Keratinocyte (primary cell): ENCODE measurements at regions not wholly inside any gene's neighbourhood (a gene's known extent, or its start where the extent isn't known, plus 50 kb on each side); places are given as distances from the start of the nearest gene placed in this dataset.

Experiments
- DNase-seq: peaks from one replicate; pipeline ENCODE4 v3.0.0-alpha.2; 2011; ENCODE audit warnings: low read depth, missing footprints, low spot score
- FAIRE-seq: peaks from 2 replicates; lab custom pipeline; 2011; peaks lifted over from hg19 to GRCh38; lab: Jason Lieb, UNC
- H2AFZ ChIP-seq: 2 replicates; pipeline ENCODE4 v1.6.0; 2012; ENCODE audit warnings: low read length, control low read depth, inconsistent platforms; ENCODE audit not compliant: control insufficient read depth
- H3K27ac ChIP-seq: 2 replicates; pipeline ENCODE4 v1.5.1; 2011; ENCODE audit warnings: low read length; ENCODE audit not compliant: control insufficient read depth, insufficient read depth
- H3K27me3 ChIP-seq: 3 replicates; pipeline ENCODE4 v1.6.0; 2011; ENCODE audit warnings: low read length; ENCODE audit not compliant: control insufficient read depth, insufficient read depth; ENCODE audit errors: extremely low read depth
- H3K36me3 ChIP-seq, 2 experiments: 2 replicates in 1 of 2; 3 replicates in 1 of 2; pipeline ENCODE4 v1.5.1; 2011; ENCODE audit warnings: low read length in 2 of 2, mild to moderate bottlenecking in 1 of 2; ENCODE audit not compliant: control insufficient read depth in 2 of 2, insufficient read depth in 2 of 2; ENCODE audit errors: extremely low read depth in 1 of 2
- H3K4me1 ChIP-seq: 3 replicates; pipeline ENCODE4 v1.5.1; 2011; ENCODE audit warnings: low read length; ENCODE audit not compliant: control insufficient read depth, insufficient read depth; ENCODE audit errors: extremely low read depth
- H3K4me2 ChIP-seq: 3 replicates; pipeline ENCODE4 v1.6.0; 2011; ENCODE audit warnings: low read depth, low read length; ENCODE audit not compliant: control insufficient read depth, insufficient read depth; ENCODE audit errors: extremely low read depth
- H3K4me3 ChIP-seq, 3 experiments: fragments of 200-600 bp in 1 of 3; sonication (generic) in 1 of 3; 2 replicates in 2 of 3; 3 replicates in 1 of 3; pipeline ENCODE4 v1.5.1; 2011 to 2016; ENCODE audit warnings: low read length in 3 of 3, mild to moderate bottlenecking in 3 of 3, control low read depth in 2 of 3, inconsistent platforms in 1 of 3, low read depth in 1 of 3, mixed read lengths in 1 of 3, mixed run types in 1 of 3, moderate library complexity in 1 of 3; ENCODE audit not compliant: control insufficient read depth in 2 of 3, insufficient read depth in 2 of 3; ENCODE audit errors: extremely low read depth in 1 of 3
- H3K79me2 ChIP-seq: 2 replicates; pipeline ENCODE4 v1.6.0; 2012; ENCODE audit warnings: low read length; ENCODE audit not compliant: control insufficient read depth, insufficient read depth
- H3K9ac ChIP-seq: 3 replicates; pipeline ENCODE4 v1.6.0; 2011; ENCODE audit warnings: low read length; ENCODE audit not compliant: control insufficient read depth, insufficient read depth; ENCODE audit errors: extremely low read depth
- H3K9me1 ChIP-seq: 3 replicates; pipeline ENCODE4 v1.6.0; 2011; ENCODE audit warnings: low read length; ENCODE audit not compliant: control insufficient read depth, insufficient read depth; ENCODE audit errors: extremely low read depth
- H3K9me3 ChIP-seq: 2 replicates; pipeline ENCODE4 v1.5.1; 2012; ENCODE audit warnings: low read depth, low read length; ENCODE audit not compliant: control insufficient read depth
- H4K20me1 ChIP-seq: 3 replicates; pipeline ENCODE4 v1.6.0; 2011; ENCODE audit warnings: low read length; ENCODE audit not compliant: control insufficient read depth, insufficient read depth; ENCODE audit errors: extremely low read depth
- CTCF ChIP-seq, 3 experiments: IDR thresholded peaks in 1 of 3; conservative IDR thresholded peaks in 1 of 3; optimal IDR thresholded peaks in 1 of 3; 2 replicates in 2 of 3; 3 replicates in 1 of 3; pipeline versions ENCODE3 to v1.5.1; 2011; ENCODE audit warnings: low read length in 3 of 3, mild to moderate bottlenecking in 3 of 3, moderate library complexity in 2 of 3, control low read depth in 1 of 3, inconsistent platforms in 1 of 3; ENCODE audit not compliant: insufficient read depth in 2 of 3; ENCODE audit errors: extremely low read depth in 1 of 3
- EZH2 ChIP-seq: IDR thresholded peaks from one replicate; pipeline ENCODE4 v1.6.1; 2012; ENCODE audit warnings: inconsistent platforms, mild to moderate bottlenecking, low read length, moderate library complexity
- dilution Hi-C: fragments of 300-500 bp; cut with MboI; formaldehyde crosslinking; loops from one replicate; pipeline ENCODE4 v1.7.0; 2020; ENCODE audit warnings: low sequenced_read_pairs; ENCODE audit not compliant: extremely low pct_ligation_motif_present

GRCh38 chr1:5575396-5575940, 416.8 kb downstream of the NPHP4 start:
- TF ChIP-seq EZH2 (no peak), CTCF (optimal IDR thresholded peaks at IDR 0.05 in 1 of 3, IDR thresholded peaks at IDR 0.05 in 1 of 3, conservative IDR thresholded peaks at IDR 0.05 in 1 of 3; ENCODE audit: extremely low read depth in 1 of 3, insufficient read depth in 2 of 3, low read length in 3 of 3) (no peak)
- Histone ChIP-seq H3K27me3 (no peaks in the 10 kb centered on the region), H3K9me3 (no peaks in the 10 kb centered on the region), H3K4me2 (no peak overlapping the region), H2AFZ (no peak overlapping the region), H4K20me1 (no peaks in the 10 kb centered on the region), H3K9me1 (no peaks in the 10 kb centered on the region), H3K27ac (no peak overlapping the region), H3K36me3 (no peaks in the 10 kb centered on the region), H3K4me3 (no peak overlapping the region), H3K79me2 (no peaks in the 10 kb centered on the region), H3K9ac (no peak overlapping the region), H3K4me1 (no peaks in the 10 kb centered on the region)
- dilution Hi-C loops: no loop called here
- DNase-seq (no peak), FAIRE-seq (no peak)

GRCh38 chr1:5574641-5575040, 417.6 kb downstream of the NPHP4 start:
- FAIRE-seq (no peak), DNase-seq (no peak)
- H3K79me2 ChIP-seq: no peaks in the 10 kb centered on the region
- H3K9me1 ChIP-seq: no peaks in the 10 kb centered on the region
- no peaks in the 10 kb centered on the region for H3K9me3 ChIP-seq
- no peaks in the 10 kb centered on the region for H4K20me1 ChIP-seq
- TF ChIP-seq EZH2 (no peak), CTCF (optimal IDR thresholded peaks at IDR 0.05 in 1 of 3, IDR thresholded peaks at IDR 0.05 in 1 of 3, conservative IDR thresholded peaks at IDR 0.05 in 1 of 3; ENCODE audit: extremely low read depth in 1 of 3, insufficient read depth in 2 of 3, low read length in 3 of 3) (no peak)
- dilution Hi-C loops: no loop called here
- H3K4me1 ChIP-seq: no peaks in the 10 kb centered on the region
- H2AFZ ChIP-seq: no peak overlapping the region
- H3K4me2 ChIP-seq: no peak overlapping the region
- no peak overlapping the region for H3K4me3 ChIP-seq
- no peak overlapping the region for H3K27ac ChIP-seq
- H3K9ac ChIP-seq: no peak overlapping the region
- no peaks in the 10 kb centered on the region for H3K27me3 ChIP-seq
- no peaks in the 10 kb centered on the region for H3K36me3 ChIP-seq
